ENCODE measurements at regions not wholly inside any gene's neighbourhood (a gene's known extent, or its start where the extent isn't known, plus 50 kb on each side); places are given as distances from the start of the nearest gene placed in this dataset.

DNA sequence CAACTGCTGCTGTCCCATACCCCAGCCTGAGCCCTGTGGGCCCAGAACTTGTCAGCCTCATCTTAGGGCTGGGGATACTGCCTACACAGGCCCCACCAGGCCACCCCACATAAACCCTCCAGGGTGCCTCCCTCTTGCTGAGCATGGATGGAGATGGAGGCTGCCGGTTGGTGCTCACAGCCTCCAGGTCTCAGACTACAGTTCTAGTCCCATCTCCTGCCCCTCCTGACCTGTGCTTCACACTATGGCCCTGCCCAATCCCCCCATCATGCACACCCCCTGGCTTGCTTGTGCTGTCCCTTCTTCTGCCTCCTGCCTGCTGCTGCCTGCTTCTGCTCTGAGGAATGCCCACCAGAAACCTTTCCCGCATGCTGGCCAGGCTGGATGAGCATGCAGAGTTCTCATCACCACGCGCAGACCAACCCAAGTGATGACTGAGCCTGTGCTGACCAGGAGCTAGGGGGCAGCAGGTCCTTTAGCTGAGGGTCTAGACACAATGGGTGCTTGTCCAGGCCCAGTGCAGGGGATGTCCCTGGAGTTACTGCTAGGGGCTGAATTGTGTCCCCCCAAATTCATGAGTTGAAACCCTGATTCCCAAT is 138.4 kb upstream of the HS6ST1 start:
- Histone ChIP-seq H3K36me3 (no peaks in the 10 kb centered on the region), H3K4me3 (no peak overlapping the region), H3K9me3 (peaks cover 0 to 16% (median 2%) of the 10 kb centered on the region in 4 donors), H3K4me1 (no peaks in the 10 kb centered on the region), H3K27me3 (no peaks in the 10 kb centered on the region), H3K27ac (no peak overlapping the region)
- TF ChIP-seq POLR2A (IDR thresholded peaks at IDR 0.05) (no peak), EP300 (IDR thresholded peaks at IDR 0.05) (no peak)
- TF ChIP-seq, protein P1, sequence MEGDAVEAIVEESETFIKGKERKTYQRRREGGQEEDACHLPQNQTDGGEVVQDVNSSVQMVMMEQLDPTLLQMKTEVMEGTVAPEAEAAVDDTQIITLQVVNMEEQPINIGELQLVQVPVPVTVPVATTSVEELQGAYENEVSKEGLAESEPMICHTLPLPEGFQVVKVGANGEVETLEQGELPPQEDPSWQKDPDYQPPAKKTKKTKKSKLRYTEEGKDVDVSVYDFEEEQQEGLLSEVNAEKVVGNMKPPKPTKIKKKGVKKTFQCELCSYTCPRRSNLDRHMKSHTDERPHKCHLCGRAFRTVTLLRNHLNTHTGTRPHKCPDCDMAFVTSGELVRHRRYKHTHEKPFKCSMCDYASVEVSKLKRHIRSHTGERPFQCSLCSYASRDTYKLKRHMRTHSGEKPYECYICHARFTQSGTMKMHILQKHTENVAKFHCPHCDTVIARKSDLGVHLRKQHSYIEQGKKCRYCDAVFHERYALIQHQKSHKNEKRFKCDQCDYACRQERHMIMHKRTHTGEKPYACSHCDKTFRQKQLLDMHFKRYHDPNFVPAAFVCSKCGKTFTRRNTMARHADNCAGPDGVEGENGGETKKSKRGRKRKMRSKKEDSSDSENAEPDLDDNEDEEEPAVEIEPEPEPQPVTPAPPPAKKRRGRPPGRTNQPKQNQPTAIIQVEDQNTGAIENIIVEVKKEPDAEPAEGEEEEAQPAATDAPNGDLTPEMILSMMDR (IDR thresholded peaks at IDR 0.05): no peak
- no peak for DNase-seq (ENCODE audit: low spot score in 2 of 2)
- WGBS, 2 donors: 91 to 96% methylated on average over 3 to 4 of the region's 4 CpGs

DNA sequence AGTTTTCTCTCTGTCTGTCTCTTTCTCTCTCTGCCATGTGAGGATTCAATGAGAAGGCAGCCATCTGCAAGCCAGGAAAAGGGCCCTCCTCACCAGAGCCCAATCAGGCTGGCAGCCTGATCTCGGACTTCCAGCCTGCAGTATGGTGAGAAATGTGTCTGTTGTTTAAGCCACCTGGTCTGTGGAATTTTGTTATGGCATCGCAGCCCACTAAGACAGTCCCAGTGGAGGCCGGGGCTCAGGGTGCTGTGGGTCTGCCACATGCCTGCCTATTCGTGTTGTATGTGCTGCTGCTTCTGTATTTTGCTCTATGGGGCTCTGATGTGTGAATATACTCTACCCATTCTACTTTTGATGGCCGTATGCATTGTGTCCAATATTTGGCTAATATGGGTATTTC is 139.0 kb upstream of the HS6ST1 start:
- peaks cover 0 to 22% (median 2%) of the 10 kb centered on the region in 4 donors for H3K9me3 ChIP-seq
- no peak overlapping the region for H3K27ac ChIP-seq
- no peaks in the 10 kb centered on the region for H3K27me3 ChIP-seq
- no peak for DNase-seq (ENCODE audit: low spot score in 2 of 2)
- H3K4me1 ChIP-seq: no peaks in the 10 kb centered on the region
- TF ChIP-seq, protein P1 (IDR thresholded peaks at IDR 0.05): no peak
- TF ChIP-seq EP300 (IDR thresholded peaks at IDR 0.05): no peak
- TF ChIP-seq POLR2A (IDR thresholded peaks at IDR 0.05): no peak
- H3K4me3 ChIP-seq: no peak overlapping the region
- 76 to 80% methylated on average over 5 of the region's 5 CpGs for WGBS, 2 donors
- no peaks in the 10 kb centered on the region for H3K36me3 ChIP-seq

DNA sequence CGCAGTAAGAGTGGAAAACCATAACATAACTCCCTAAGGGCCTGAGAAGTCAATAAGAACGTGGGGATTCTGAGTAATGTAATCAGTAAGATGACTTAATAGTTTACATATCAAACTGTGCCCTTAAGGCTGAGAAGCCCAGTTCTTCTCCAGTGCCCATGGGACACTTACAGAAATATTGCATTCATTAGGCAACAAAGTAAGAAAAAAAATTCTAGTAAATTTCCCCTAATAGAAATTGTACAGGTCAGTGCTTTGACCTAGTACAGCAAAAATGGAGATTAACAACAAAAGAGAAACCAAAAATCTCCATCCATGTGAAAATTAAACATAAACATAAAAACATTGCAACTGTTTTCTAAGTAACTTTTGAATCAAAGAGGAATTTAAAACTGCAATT is 139.8 kb upstream of the HS6ST1 start:
- Histone ChIP-seq H3K27ac (no peak overlapping the region), H3K36me3 (no peaks in the 10 kb centered on the region), H3K9me3 (peaks cover 0 to 24% (median 2%) of the 10 kb centered on the region in 4 donors), H3K4me3 (no peak overlapping the region), H3K4me1 (no peaks in the 10 kb centered on the region), H3K27me3 (no peaks in the 10 kb centered on the region)
- TF ChIP-seq EP300 (IDR thresholded peaks at IDR 0.05) (no peak), POLR2A (IDR thresholded peaks at IDR 0.05) (no peak)
- TF ChIP-seq, protein P1 (IDR thresholded peaks at IDR 0.05): no peak
- WGBS, 2 donors: 56 to 60% methylated on average over 2 of the region's 2 CpGs
- DNase-seq (ENCODE audit: low spot score in 2 of 2): no peak

DNA sequence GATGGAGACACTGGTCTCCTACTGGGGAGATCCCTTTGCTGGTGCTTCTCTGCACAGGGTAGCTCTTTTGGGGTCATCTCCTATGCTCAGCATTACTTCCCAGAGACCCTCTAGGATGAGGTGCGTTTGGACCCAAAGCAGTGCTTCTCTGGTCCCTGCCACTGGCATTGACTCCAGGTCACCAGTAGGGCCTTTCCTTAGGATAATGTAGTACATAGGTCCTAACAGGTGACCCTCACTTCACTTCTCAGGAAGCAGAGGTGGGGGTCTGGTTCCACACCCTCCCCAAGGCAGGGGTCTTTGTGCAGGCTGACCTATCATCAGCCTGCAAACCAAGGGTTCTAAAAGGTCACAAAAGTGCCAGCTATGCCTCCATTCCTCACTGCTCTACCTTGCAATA is 145.8 kb upstream of the HS6ST1 start:
- Histone ChIP-seq H3K9me3 (peaks cover 0 to 57% (median 2%) of the 10 kb centered on the region in 4 donors), H3K4me3 (no peak overlapping the region), H3K27me3 (no peaks in the 10 kb centered on the region), H3K4me1 (no peaks in the 10 kb centered on the region), H3K36me3 (peaks cover 0 to 3% (median 0%) of the 10 kb centered on the region in 3 donors), H3K27ac (no peak overlapping the region)
- 80 to 92% methylated on average over 1 of the region's 1 CpG for WGBS, 2 donors
- TF ChIP-seq POLR2A (IDR thresholded peaks at IDR 0.05) (no peak), EP300 (IDR thresholded peaks at IDR 0.05) (no peak)
- TF ChIP-seq, protein P1 (IDR thresholded peaks at IDR 0.05): no peak
- no peak for DNase-seq (ENCODE audit: low spot score in 2 of 2)

DNA sequence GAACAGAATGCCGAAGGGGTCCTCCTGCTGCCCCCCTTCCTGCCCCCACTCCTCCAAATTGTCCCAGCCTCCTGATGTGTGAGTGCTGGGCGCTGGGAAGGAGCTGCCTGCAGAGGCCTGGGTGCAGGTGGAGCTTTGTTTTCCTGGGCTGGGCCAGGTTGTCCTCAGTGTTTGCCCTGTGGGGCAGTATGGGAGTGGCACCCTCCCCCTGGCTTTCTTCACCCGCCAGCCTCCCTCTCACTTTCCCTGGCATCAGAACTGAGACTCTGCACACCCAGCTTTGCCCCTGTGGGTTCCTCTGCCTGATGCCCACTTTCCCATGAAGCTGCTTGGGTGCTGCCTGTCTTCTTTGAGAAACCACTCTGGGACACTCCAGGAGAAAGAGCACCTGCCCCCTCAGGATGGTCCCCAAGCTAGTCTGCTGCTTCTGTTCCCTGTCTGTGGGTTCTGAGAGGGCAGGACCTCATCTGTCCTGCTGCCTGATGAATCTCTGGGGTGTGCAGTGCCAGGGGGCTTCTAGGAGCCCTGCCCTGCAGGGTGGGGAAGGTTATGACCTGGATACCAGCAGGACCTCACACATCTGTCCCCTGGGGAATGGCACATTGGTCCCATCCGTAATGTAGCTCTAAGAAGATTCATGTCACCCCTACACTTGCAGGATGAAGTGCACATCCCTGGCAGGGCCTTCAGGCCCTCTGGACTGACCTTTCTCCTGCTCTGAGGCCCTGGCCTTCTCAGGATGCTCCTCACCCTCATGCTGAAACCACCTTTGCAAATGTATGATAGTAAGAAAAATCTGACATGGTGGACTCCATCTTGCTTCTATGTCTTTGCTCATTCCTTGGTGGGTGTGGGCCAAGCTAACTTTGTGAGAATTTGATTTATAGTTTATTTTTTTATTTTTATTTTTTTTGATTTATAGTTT is 146.8 kb upstream of the HS6ST1 start:
- 77 to 89% methylated on average over 4 of the region's 4 CpGs for WGBS, 2 donors
- no peak for DNase-seq (ENCODE audit: low spot score in 2 of 2)
- Histone ChIP-seq H3K4me1 (no peaks in the 10 kb centered on the region), H3K9me3 (peaks cover 0 to 65% (median 5%) of the 10 kb centered on the region in 4 donors), H3K27me3 (no peaks in the 10 kb centered on the region), H3K36me3 (peaks cover 0 to 3% (median 0%) of the 10 kb centered on the region in 3 donors), H3K4me3 (no peak overlapping the region), H3K27ac (no peak overlapping the region)
- TF ChIP-seq, protein P1 (IDR thresholded peaks at IDR 0.05): no peak
